ENCODE measurements at regions not wholly inside any gene's neighbourhood (a gene's known extent, or its start where the extent isn't known, plus 50 kb on each side); places are given as distances from the start of the nearest gene placed in this dataset.

DNA sequence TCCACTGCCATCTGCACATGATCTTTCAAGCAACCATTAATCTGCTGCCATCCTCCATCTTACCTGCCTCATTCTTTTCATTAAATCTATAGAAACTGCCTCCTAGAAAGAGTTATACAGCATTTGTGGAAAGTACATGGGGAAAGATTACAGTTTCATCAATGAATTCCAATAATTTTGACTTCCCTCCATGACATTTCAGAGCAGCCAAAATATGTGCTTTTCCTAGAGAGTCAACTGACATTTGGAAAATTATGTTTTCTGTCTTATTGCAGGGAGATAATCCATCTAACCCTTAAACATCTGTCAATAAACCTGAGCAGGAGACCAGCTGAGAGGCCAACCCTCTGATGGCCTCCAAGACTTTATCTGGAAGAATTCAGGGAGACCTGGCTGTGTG, 147.0 kb upstream of the CDH5 start:
- no peak for TF ChIP-seq POLR2A (IDR thresholded peaks at IDR 0.05)
- TF ChIP-seq, protein P1, sequence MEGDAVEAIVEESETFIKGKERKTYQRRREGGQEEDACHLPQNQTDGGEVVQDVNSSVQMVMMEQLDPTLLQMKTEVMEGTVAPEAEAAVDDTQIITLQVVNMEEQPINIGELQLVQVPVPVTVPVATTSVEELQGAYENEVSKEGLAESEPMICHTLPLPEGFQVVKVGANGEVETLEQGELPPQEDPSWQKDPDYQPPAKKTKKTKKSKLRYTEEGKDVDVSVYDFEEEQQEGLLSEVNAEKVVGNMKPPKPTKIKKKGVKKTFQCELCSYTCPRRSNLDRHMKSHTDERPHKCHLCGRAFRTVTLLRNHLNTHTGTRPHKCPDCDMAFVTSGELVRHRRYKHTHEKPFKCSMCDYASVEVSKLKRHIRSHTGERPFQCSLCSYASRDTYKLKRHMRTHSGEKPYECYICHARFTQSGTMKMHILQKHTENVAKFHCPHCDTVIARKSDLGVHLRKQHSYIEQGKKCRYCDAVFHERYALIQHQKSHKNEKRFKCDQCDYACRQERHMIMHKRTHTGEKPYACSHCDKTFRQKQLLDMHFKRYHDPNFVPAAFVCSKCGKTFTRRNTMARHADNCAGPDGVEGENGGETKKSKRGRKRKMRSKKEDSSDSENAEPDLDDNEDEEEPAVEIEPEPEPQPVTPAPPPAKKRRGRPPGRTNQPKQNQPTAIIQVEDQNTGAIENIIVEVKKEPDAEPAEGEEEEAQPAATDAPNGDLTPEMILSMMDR (IDR thresholded peaks at IDR 0.05), result no peak
- no peak for TF ChIP-seq POLR2AphosphoS5 (IDR thresholded peaks at IDR 0.05)
- no peak for TF ChIP-seq EP300 (IDR thresholded peaks at IDR 0.05)

Data from suprapubic skin (tissue), 4 donors.